ENCODE measurements at regions not wholly inside any gene's neighbourhood (a gene's known extent, or its start where the extent isn't known, plus 50 kb on each side); places are given as distances from the start of the nearest gene placed in this dataset.

- no peak for DNase-seq (ENCODE audit: low read depth)
- no peak overlapping the region for H3K4me3 ChIP-seq (ENCODE audit: low read depth, low read length)
- TF ChIP-seq CTCF (conservative IDR thresholded peaks at IDR 0.05; ENCODE audit: low read depth, low read length), result no peak
Measured at GRCh38 chr9:38282756-38283155, 109.7 kb upstream of the ALDH1B1 start.

GRCh38 chr9:38281917-38282316 lies 110.6 kb upstream of the ALDH1B1 start:
- H3K4me3 ChIP-seq (ENCODE audit: low read depth, low read length), result no peak overlapping the region
- no peak for DNase-seq (ENCODE audit: low read depth)
- no peak for TF ChIP-seq CTCF (conservative IDR thresholded peaks at IDR 0.05; ENCODE audit: low read depth, low read length)

- no peak for TF ChIP-seq CTCF (conservative IDR thresholded peaks at IDR 0.05; ENCODE audit: low read depth, low read length)
- DNase-seq (ENCODE audit: low read depth), result no peak
- no peak overlapping the region for H3K4me3 ChIP-seq (ENCODE audit: low read depth, low read length)
Measured at GRCh38 chr9:38281196-38281595, 111.3 kb upstream of the ALDH1B1 start.

- no peak for DNase-seq (ENCODE audit: low read depth)
- no peak for TF ChIP-seq CTCF (conservative IDR thresholded peaks at IDR 0.05; ENCODE audit: low read depth, low read length)
- H3K4me3 ChIP-seq (ENCODE audit: low read depth, low read length), result no peak overlapping the region
Measured at GRCh38 chr9:38280251-38280800, 112.2 kb upstream of the ALDH1B1 start.

- H3K4me3 ChIP-seq (ENCODE audit: low read depth, low read length), result no peak overlapping the region
- no peak for DNase-seq (ENCODE audit: low read depth)
- no peak for TF ChIP-seq CTCF (conservative IDR thresholded peaks at IDR 0.05; ENCODE audit: low read depth, low read length)
Measured at GRCh38 chr9:38278931-38279679, 113.4 kb upstream of the ALDH1B1 start.

GRCh38 chr9:38278457-38278856 lies 114.0 kb upstream of the ALDH1B1 start:
- DNase-seq (ENCODE audit: low read depth), result no peak
- H3K4me3 ChIP-seq (ENCODE audit: low read depth, low read length), result no peak overlapping the region
- no peak for TF ChIP-seq CTCF (conservative IDR thresholded peaks at IDR 0.05; ENCODE audit: low read depth, low read length)

All from epithelial cell of proximal tubule (primary cell).